Brain microvascular endothelial cell (primary cell): ENCODE measurements at regions not wholly inside any gene's neighbourhood (a gene's known extent, or its start where the extent isn't known, plus 50 kb on each side); places are given as distances from the start of the nearest gene placed in this dataset.

ENCODE experiments used
- DNase-seq: peaks from one replicate; pipeline ENCODE4 v3.0.0-alpha.2; 2020
- H3K27ac ChIP-seq: fragments of 250-450 bp; sonication (Bioruptor Pico); 2 replicates; pipeline ENCODE4 v1.5.1; 2020; ENCODE audit warnings: mild to moderate bottlenecking, moderate library complexity
- H3K27me3 ChIP-seq: fragments of 250-450 bp; sonication (Bioruptor Pico); replicated peaks from 2 replicates; pipeline ENCODE4 v1.5.1; 2020; ENCODE audit warnings: mild to moderate bottlenecking
- H3K36me3 ChIP-seq: fragments of 250-450 bp; sonication (Bioruptor Pico); replicated peaks from 2 replicates; pipeline ENCODE4 v1.5.1; 2020; ENCODE audit warnings: mild to moderate bottlenecking
- H3K4me3 ChIP-seq: 2 replicates; pipeline ENCODE4 v1.5.1; 2011; ENCODE audit warnings: low read depth, mild to moderate bottlenecking, control low read depth, low read length, moderate library complexity
- in situ Hi-C: cut with HindIII; loops from 2 replicates; pipeline ENCODE4 v1.10.0; 2017; ENCODE audit warnings: low sequenced_read_pairs, low pct_ligation_motif_present
- TF ChIP-seq, protein P1 (sequence below): IDR thresholded peaks from 2 replicates; pipeline ENCODE4 v1.5.1; 2011; ENCODE audit warnings: low read depth, mild to moderate bottlenecking, moderate library complexity, low read length, control low read depth, inconsistent platforms; ENCODE audit errors: missing control alignments

DNA sequence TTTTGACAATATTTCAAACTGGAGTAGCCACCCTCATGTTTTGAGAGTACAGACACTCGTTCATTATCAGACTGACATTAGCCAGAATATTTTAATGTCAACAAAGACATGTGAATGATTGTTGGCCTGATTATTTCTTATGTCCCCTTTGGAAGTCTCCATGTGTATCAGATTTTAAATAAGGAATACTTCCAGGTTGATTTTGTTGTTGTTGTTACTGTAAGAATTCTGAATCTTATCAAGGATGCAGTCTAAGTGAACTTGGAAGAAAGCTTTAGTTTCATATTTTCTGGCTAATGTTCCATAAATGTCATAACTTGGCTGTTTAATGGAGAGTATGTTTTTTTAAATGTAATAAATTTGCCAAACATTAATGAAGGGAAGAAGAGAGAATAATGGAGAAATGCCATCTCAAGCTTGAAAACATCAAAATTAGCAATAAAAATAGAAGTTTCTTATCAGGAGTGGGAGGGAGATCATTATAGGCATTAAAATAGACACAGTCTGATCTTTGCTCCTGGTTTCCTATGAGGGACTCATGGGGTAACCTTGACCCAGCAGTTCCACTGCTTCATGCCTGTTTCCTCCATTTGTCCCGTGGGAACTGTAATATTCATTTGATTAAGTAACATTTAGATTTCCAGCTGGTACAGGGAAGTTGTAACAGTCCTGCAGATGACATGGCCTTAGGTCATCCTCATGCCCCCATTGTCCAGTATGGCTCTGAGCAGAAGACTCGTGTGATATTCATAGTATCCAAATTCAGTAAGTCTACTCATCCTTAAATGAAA, 122.4 kb upstream of the KIAA1217 start:
- Histone ChIP-seq H3K4me3 (no peak overlapping the region), H3K27me3 (no peaks in the 10 kb centered on the region), H3K36me3 (no peaks in the 10 kb centered on the region), H3K27ac (no peak overlapping the region)
- DNase-seq, result no peak
- TF ChIP-seq, protein P1, sequence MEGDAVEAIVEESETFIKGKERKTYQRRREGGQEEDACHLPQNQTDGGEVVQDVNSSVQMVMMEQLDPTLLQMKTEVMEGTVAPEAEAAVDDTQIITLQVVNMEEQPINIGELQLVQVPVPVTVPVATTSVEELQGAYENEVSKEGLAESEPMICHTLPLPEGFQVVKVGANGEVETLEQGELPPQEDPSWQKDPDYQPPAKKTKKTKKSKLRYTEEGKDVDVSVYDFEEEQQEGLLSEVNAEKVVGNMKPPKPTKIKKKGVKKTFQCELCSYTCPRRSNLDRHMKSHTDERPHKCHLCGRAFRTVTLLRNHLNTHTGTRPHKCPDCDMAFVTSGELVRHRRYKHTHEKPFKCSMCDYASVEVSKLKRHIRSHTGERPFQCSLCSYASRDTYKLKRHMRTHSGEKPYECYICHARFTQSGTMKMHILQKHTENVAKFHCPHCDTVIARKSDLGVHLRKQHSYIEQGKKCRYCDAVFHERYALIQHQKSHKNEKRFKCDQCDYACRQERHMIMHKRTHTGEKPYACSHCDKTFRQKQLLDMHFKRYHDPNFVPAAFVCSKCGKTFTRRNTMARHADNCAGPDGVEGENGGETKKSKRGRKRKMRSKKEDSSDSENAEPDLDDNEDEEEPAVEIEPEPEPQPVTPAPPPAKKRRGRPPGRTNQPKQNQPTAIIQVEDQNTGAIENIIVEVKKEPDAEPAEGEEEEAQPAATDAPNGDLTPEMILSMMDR, result no peak
- in situ Hi-C loops, result no loop called here

DNA sequence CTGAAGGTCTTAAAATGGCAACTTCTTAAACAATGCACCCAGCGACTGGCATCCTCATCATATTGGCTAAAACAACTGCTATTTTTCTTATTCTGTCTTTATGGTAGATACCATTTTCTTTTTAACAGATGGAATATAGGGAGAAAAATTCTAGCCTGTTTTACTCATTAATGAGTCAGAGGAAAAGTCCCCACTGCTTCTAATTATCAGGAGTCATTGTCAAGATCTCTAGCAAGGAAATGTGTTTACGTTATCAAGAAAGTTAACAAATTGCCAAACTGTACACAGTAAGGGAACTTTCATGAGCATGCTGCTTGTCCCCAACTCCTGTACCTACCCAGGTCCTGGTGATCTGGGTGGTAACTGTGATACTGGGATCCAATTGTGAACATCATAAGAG, 117.7 kb upstream of the KIAA1217 start:
- Histone ChIP-seq H3K27me3 (no peaks in the 10 kb centered on the region), H3K36me3 (no peaks in the 10 kb centered on the region), H3K4me3 (no peak overlapping the region), H3K27ac (no peak overlapping the region)
- DNase-seq, result no peak
- TF ChIP-seq, protein P1, result no peak
- in situ Hi-C loops, result no loop called here

DNA sequence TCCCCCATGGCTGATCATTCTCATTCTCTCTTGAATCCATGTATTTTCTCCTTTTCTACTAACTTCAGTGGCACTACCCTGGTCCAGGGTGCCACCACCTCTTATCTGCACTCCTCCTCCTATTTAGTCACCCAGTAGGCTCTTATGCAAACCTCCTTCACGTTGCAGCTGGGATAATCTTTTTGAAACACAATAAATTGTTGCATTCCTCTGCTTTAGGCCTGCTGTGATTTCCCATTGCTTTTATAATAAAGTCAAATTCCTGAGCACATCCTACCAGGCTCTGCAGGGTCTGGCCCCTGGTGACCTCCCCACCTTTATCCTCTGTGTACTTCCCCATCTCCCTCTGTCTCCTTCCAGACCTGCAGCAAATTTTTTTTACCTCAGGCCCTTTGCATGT, 112.7 kb upstream of the KIAA1217 start:
- DNase-seq, result no peak
- Histone ChIP-seq H3K36me3 (no peaks in the 10 kb centered on the region), H3K27ac (no peak overlapping the region), H3K27me3 (no peaks in the 10 kb centered on the region), H3K4me3 (no peak overlapping the region)
- TF ChIP-seq, protein P1, result no peak
- in situ Hi-C loops, result no loop called here

DNA sequence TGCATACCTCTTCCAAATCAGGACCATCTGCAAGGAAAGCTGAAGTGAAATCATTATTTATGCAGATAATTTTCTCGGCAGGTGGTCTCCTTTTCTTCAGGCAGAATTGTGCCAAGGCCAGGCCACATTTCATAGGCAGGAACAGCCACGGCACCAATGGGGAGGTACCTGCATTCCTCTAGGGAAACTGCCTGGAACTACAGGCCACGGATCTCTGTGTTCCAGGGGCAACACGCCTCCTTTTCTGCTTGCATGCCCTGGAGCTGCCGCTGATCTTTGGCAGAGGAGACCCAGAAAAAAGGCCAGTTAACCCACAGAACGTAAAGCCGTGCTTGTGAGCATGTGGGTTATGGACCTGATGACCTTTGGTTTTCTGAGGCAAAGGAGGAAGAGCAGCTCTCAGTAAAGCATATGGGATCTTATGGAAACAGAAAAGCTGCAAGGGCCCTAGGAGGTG, 111.2 kb upstream of the KIAA1217 start:
- TF ChIP-seq, protein P1, result no peak
- Histone ChIP-seq H3K27me3 (no peaks in the 10 kb centered on the region), H3K4me3 (no peak overlapping the region), H3K36me3 (no peaks in the 10 kb centered on the region), H3K27ac (no peak overlapping the region)
- in situ Hi-C loops, result no loop called here
- no peak for DNase-seq

DNA sequence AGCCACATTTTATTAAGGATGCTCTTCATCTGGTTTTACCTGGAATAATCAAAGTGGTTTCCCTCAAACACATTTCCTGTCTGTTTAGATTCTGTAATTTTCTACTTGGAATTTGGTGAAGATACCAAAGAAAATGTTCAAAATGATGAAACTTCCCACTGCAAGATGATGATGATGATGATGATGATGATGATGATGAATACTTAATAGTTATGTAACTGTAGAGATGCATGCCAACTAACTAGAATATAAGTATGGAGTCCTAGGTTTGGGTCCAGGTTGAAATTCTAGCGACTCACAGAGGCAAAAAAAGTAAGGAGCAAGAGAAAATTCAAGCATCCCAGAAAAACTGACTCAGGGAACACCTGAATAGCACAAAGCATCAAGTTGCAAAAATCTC, 104.0 kb upstream of the KIAA1217 start:
- Histone ChIP-seq H3K36me3 (no peaks in the 10 kb centered on the region), H3K27ac (no peak overlapping the region), H3K27me3 (no peaks in the 10 kb centered on the region), H3K4me3 (no peak overlapping the region)
- no peak for DNase-seq
- TF ChIP-seq, protein P1, result no peak
- in situ Hi-C loops, result no loop called here

DNA sequence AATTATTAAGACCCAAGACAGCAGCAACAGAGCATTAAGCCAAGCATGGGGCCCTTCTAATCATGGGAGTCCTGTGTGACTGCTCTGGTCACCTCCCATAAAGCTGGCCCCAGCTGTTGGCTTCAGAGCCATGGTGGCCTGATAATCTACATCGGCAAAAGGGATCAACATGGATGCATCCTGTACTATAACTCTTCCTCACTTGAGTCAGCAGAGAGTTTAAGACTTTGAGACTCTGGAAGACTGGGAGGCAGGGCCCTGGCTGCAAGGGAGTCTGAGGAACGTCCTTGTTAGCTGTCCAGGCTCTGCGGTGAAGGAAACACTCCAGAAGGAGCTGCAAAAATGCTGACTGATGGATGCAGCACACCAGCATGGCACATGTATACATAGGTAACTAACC, 95.0 kb upstream of the KIAA1217 start:
- H3K27ac ChIP-seq, result no peak overlapping the region
- H3K36me3 ChIP-seq, result no peaks in the 10 kb centered on the region
- TF ChIP-seq, protein P1, result no peak
- H3K27me3 ChIP-seq, result no peaks in the 10 kb centered on the region
- in situ Hi-C loops, result no loop called here
- DNase-seq, result no peak
- H3K4me3 ChIP-seq, result no peak overlapping the region
